ENCODE measurements at regions not wholly inside any gene's neighbourhood (a gene's known extent, or its start where the extent isn't known, plus 50 kb on each side); places are given as distances from the start of the nearest gene placed in this dataset.

DNA sequence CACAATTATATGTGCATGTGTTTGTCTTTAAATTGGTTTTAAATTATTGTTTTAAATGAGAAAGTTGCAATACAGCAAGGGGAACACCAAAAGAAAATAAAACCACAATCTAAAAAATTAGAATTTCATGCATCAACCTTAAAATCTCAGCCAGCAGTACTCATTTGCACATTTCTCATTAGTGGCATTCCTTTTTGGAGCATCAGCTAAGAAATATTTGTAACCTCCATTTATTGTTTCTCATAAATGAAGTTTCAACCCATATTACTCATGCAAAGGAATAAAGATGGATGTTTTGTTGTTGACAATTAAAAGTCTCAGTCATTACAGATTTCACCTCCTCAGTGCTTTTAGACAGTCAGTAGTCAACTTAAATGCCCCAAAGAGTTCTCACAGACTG is 160.1 kb downstream of the TBX15 start:
- DNase-seq (ENCODE audit: low read depth): peak; percentile 3
- TF ChIP-seq, protein P1, sequence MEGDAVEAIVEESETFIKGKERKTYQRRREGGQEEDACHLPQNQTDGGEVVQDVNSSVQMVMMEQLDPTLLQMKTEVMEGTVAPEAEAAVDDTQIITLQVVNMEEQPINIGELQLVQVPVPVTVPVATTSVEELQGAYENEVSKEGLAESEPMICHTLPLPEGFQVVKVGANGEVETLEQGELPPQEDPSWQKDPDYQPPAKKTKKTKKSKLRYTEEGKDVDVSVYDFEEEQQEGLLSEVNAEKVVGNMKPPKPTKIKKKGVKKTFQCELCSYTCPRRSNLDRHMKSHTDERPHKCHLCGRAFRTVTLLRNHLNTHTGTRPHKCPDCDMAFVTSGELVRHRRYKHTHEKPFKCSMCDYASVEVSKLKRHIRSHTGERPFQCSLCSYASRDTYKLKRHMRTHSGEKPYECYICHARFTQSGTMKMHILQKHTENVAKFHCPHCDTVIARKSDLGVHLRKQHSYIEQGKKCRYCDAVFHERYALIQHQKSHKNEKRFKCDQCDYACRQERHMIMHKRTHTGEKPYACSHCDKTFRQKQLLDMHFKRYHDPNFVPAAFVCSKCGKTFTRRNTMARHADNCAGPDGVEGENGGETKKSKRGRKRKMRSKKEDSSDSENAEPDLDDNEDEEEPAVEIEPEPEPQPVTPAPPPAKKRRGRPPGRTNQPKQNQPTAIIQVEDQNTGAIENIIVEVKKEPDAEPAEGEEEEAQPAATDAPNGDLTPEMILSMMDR (conservative IDR thresholded peaks at IDR 0.05; ENCODE audit: low read length): no peak
- H3K4me3 ChIP-seq (ENCODE audit: low read length): no peak overlapping the region

DNA sequence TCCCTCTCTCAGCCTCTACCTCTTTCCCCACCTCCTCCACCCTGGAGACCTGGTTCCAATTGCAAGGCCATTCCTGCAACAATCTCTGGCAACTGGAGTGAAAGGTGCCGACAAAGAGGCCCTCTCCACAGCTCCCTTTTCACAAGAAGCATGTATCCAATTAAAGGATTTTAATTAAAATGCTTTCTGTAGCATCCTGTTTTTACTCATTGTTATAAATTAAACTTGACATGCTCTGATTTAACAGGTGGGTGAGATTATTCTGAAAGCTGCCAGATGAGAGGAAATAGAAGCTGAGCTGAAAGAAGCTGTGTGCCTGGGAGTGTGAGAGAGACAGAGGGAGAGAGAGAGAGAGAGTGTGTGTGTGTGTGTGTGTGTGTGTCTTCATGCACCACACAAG is 160.5 kb downstream of the TBX15 start:
- no peak overlapping the region for H3K4me3 ChIP-seq (ENCODE audit: low read length)
- no peak for DNase-seq (ENCODE audit: low read depth)
- TF ChIP-seq, protein P1 (conservative IDR thresholded peaks at IDR 0.05; ENCODE audit: low read length): no peak

DNA sequence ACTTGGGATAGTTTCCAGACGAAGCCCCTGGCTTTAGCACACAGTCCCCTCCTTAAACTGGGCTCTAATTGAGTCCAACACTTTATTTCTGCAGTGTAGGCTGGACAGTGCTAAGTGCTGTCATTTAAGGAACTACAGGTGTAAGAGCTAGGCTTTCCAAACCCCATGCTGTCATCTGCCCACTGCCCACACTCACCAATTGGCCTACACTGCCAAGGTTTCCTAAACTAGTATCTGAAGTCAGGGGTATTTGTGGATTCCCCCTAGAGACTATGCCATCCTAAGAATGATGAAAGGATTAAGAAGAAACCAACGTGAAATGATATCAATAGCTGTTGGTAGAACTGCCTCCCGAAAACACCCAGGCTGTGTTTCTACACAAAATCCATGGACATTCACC is 160.9 kb downstream of the TBX15 start:
- TF ChIP-seq, protein P1 (conservative IDR thresholded peaks at IDR 0.05; ENCODE audit: low read length): no peak
- no peak overlapping the region for H3K4me3 ChIP-seq (ENCODE audit: low read length)
- DNase-seq (ENCODE audit: low read depth): no peak

DNA sequence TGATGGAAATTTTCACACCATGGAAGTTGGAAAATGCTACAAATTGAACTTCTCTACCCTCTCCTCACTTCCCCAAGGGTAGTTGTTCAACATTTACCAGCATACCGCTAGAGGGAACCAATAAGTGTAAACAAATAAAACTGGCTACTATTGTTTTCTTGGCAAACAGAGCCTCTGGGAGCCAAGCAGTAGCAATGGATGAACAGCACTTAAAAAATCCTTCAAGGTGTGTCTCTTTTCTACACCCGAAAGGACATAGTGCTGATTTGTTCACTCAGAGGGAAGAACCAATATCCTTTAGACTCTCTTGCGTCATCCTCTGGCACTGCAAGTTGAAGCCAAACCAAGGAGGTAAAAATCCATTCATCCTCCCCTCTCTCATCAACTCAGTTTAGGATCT is 161.5 kb downstream of the TBX15 start:
- TF ChIP-seq, protein P1 (conservative IDR thresholded peaks at IDR 0.05; ENCODE audit: low read length): no peak
- no peak for DNase-seq (ENCODE audit: low read depth)
- no peak overlapping the region for H3K4me3 ChIP-seq (ENCODE audit: low read length)

DNA sequence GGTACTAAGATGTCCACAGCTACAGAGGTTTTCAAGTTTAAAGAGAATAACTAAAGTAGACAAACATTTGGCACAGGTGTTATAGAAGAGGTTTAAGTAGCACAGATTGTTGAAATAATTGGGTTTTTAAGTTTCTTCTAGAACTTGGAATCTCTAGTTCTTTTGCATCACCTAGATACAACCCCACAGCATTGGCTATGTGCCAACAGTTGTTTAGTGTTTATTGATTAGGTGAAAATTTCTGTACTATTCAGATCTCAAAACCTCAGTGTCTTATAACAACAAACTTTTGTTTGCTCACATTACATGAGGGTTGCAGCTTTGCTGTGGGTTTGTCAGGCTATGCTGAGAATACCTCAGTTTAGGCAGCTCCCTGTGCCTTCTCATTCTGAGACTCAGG is 162.5 kb downstream of the TBX15 start:
- TF ChIP-seq, protein P1 (conservative IDR thresholded peaks at IDR 0.05; ENCODE audit: low read length): no peak
- DNase-seq (ENCODE audit: low read depth): no peak
- H3K4me3 ChIP-seq (ENCODE audit: low read length): no peak overlapping the region

DNA sequence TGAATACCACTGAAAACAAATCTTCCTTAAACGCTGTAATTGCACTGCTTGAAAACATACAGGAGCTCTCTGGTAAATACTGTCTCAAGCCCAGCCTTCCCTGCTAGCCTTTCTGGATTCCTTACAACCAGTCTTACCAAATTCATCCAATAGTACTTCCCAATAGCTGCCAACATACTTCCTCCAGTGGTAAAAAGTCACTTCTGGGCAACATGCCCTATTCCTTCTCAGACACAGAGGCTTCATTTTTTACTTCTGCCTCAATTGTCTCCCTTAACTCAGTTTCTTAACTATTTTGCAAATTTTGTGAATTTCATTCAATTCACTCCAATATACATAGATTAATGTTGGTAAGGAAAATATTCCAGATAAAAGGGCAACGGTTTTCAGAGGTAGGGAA is 166.3 kb downstream of the TBX15 start:
- peak; percentile 46 for DNase-seq (ENCODE audit: low read depth)
- no peak overlapping the region for H3K4me3 ChIP-seq (ENCODE audit: low read length)
- TF ChIP-seq, protein P1 (conservative IDR thresholded peaks at IDR 0.05; ENCODE audit: low read length): no peak

DNA sequence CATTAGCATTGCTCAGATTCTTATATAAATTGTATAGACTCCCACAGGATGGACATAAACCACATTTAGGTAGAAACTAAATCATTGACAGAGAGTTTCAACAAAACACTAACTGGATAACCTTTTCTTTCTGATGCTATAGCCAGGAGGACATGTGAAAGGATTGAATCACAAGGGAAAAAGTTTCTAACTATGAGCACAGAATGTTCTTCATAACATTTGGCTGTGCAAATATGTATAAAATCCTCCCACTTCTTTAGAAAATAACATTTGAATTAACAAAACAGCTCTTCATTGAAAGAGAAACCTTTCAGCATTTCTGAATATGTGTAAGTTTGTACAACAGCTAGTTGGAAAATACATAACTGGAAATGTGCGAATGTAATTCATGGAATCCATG is 167.3 kb downstream of the TBX15 start:
- TF ChIP-seq, protein P1 (conservative IDR thresholded peaks at IDR 0.05; ENCODE audit: low read length): no peak
- no peak overlapping the region for H3K4me3 ChIP-seq (ENCODE audit: low read length)
- no peak for DNase-seq (ENCODE audit: low read depth)

Data from AG10803 (cell line).